OCI-LY1 (cell line): ENCODE measurements at regions not wholly inside any gene's neighbourhood (a gene's known extent, or its start where the extent isn't known, plus 50 kb on each side); places are given as distances from the start of the nearest gene placed in this dataset.
"Not testable (repeated sequence)": the region's sequence is repeated elsewhere in the genome, so short reads cannot be mapped to it uniquely, and the experiment has no call there.

ENCODE experiments used
- H2AFZ ChIP-seq: fragments of 200-600 bp; sonication (generic), shearing (Covaris generic); 2 replicates; pipeline ENCODE4 v1.6.0; 2014; ENCODE audit warnings: antibody characterized with exemption, mild to moderate bottlenecking, low read length
- H3F3A ChIP-seq: fragments of 200-600 bp; sonication (generic), shearing (Covaris generic); 2 replicates; pipeline ENCODE4 v1.6.0; 2014; ENCODE audit warnings: mild to moderate bottlenecking, antibody characterized with exemption, low read length, moderate library complexity; ENCODE audit not compliant: insufficient read depth
- H3K27ac ChIP-seq: fragments of 200-600 bp; sonication (generic); 2 replicates; pipeline ENCODE4 v1.5.1; 2014; ENCODE audit warnings: low read length, mixed run types, mild to moderate bottlenecking, low read depth; ENCODE audit not compliant: poor library complexity, severe bottlenecking
- H3K27me3 ChIP-seq: fragments of 200-600 bp; sonication (generic); 2 replicates; pipeline ENCODE4 v1.6.0; 2014; ENCODE audit warnings: antibody characterized with exemption, mild to moderate bottlenecking, low read length, moderate library complexity; ENCODE audit not compliant: insufficient read depth
- H3K36me3 ChIP-seq: fragments of 200-600 bp; sonication (generic); 2 replicates; pipeline ENCODE4 v1.6.1; 2014; ENCODE audit warnings: mild to moderate bottlenecking, antibody characterized with exemption, low read length, moderate library complexity, mixed read lengths; ENCODE audit not compliant: insufficient read depth
- H3K4me1 ChIP-seq: fragments of 200-600 bp; sonication (generic); 2 replicates; pipeline ENCODE4 v1.5.1; 2014; ENCODE audit warnings: mild to moderate bottlenecking, low read length, moderate library complexity; ENCODE audit not compliant: insufficient read depth, severe bottlenecking
- H3K4me2 ChIP-seq: fragments of 200-600 bp; sonication (generic), shearing (Covaris generic); 2 replicates; pipeline ENCODE4 v1.6.1; 2014; ENCODE audit warnings: low read length
- H3K4me3 ChIP-seq: fragments of 200-600 bp; sonication (generic); 2 replicates; pipeline ENCODE4 v1.5.1; 2014; ENCODE audit warnings: low read length, low read depth, mild to moderate bottlenecking, mixed read lengths; ENCODE audit not compliant: poor library complexity, severe bottlenecking
- H3K79me2 ChIP-seq: fragments of 200-600 bp; shearing (Covaris generic); 2 replicates; pipeline ENCODE4 v1.6.1; 2016; ENCODE audit warnings: mixed run types, low read length, mixed read lengths; ENCODE audit not compliant: insufficient read depth
- H3K9ac ChIP-seq: fragments of 200-600 bp; sonication (generic), shearing (Covaris generic); 2 replicates; pipeline ENCODE4 v1.6.1; 2014; ENCODE audit warnings: mild to moderate bottlenecking, low read length, mixed read lengths
- H3K9me2 ChIP-seq: fragments of 200-600 bp; sonication (generic), shearing (Covaris generic); 2 replicates; pipeline ENCODE4 v1.6.1; 2014; ENCODE audit warnings: low read depth, mild to moderate bottlenecking, low read length, mixed read lengths
- H3K9me3 ChIP-seq: fragments of 200-600 bp; shearing (Covaris generic); 2 replicates; pipeline ENCODE4 v1.6.1; 2014; ENCODE audit warnings: low read length, mixed read lengths
- H4K20me1 ChIP-seq: fragments of 200-600 bp; sonication (generic), shearing (Covaris generic); 2 replicates; pipeline ENCODE4 v1.6.0; 2016; ENCODE audit warnings: mild to moderate bottlenecking, low read length; ENCODE audit not compliant: insufficient read depth
- CTCF ChIP-seq: fragments of 200-600 bp; sonication (generic), shearing (Covaris generic); IDR thresholded peaks from 2 replicates; pipeline ENCODE4 v1.5.1; 2017; ENCODE audit warnings: mild to moderate bottlenecking, antibody characterized with exemption, low read length, moderate library complexity, mixed read lengths

DNA sequence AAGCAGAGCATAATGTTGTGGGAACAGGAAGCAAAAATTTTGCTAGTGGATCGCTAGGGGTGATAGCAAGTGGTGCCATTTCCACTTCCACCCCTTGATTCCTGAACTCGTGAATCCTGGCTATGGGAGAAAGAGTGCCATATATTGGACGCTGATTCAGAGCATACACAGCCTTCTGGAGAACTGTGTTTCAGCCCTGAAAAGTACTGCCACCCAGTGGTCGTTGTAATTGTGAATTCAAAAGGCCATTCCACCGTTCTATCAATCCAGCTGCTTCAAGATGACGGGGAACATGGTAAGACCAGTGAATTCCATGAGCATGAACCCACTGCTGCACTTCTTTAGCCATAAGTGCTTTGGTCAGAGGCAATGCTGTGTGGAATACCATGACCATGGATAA is 1559.4 kb downstream of the PCDH19 start:
- not testable (repeated sequence) for H3K27ac ChIP-seq, H3K4me1 ChIP-seq, H3K27me3 ChIP-seq, H3K79me2 ChIP-seq, H3K36me3 ChIP-seq, H4K20me1 ChIP-seq, H3K9me3 ChIP-seq, H3K9ac ChIP-seq, H3F3A ChIP-seq, H3K4me2 ChIP-seq, H3K4me3 ChIP-seq, H3K9me2 ChIP-seq, H2AFZ ChIP-seq
- TF ChIP-seq CTCF, result peak; percentile 17; the same call in 1 of the 2 replicates
